OCI-LY1 (cell line): ENCODE measurements at regions not wholly inside any gene's neighbourhood (a gene's known extent, or its start where the extent isn't known, plus 50 kb on each side); places are given as distances from the start of the nearest gene placed in this dataset.

Experiments
- EZH2 ChIP-seq: fragments of 200-600 bp; sonication (generic), shearing (Covaris generic); IDR thresholded peaks from 2 replicates; pipeline ENCODE4 v1.8.0; 2017; ENCODE audit warnings: borderline replicate concordance, mixed run types, mild to moderate bottlenecking, antibody characterized with exemption, low read length, moderate library complexity, mixed read lengths
- TF ChIP-seq, protein P1 (sequence below): fragments of 200-600 bp; sonication (generic), shearing (Covaris generic); IDR thresholded peaks from 2 replicates; pipeline ENCODE4 v1.5.1; 2017; ENCODE audit warnings: mild to moderate bottlenecking, antibody characterized with exemption, low read length, moderate library complexity, mixed read lengths

DNA sequence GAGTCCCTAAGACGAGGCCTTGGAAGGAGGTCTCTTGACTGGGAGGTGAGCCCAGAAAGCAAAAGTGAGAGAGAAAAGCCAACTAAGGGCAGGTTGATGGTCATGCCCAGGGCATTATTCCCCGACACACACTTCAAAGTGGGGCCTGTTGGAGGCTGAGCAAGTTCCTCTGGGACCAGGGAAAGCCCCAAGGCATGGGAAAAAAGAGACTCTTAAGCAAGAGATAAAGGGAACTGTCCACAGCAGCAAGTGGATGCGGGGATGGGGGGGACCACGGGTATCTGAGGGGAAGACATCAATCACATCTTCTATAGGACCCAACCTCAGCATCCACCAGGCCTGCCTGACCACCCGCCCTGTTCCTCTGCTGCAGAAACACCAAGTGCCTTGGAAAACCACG is 119.9 kb upstream of the MAFB start:
- TF ChIP-seq, protein P1, sequence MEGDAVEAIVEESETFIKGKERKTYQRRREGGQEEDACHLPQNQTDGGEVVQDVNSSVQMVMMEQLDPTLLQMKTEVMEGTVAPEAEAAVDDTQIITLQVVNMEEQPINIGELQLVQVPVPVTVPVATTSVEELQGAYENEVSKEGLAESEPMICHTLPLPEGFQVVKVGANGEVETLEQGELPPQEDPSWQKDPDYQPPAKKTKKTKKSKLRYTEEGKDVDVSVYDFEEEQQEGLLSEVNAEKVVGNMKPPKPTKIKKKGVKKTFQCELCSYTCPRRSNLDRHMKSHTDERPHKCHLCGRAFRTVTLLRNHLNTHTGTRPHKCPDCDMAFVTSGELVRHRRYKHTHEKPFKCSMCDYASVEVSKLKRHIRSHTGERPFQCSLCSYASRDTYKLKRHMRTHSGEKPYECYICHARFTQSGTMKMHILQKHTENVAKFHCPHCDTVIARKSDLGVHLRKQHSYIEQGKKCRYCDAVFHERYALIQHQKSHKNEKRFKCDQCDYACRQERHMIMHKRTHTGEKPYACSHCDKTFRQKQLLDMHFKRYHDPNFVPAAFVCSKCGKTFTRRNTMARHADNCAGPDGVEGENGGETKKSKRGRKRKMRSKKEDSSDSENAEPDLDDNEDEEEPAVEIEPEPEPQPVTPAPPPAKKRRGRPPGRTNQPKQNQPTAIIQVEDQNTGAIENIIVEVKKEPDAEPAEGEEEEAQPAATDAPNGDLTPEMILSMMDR: no peak
- no peak for TF ChIP-seq EZH2
